Left colon (tissue), 2 donors: ENCODE measurements at regions not wholly inside any gene's neighbourhood (a gene's known extent, or its start where the extent isn't known, plus 50 kb on each side); places are given as distances from the start of the nearest gene placed in this dataset.
"Not testable (repeated sequence)": the region's sequence is repeated elsewhere in the genome, so short reads cannot be mapped to it uniquely, and the experiment has no call there.

Source experiments
- ATAC-seq: fragments of 200-7000 bp; cut with Tn5 transposase; one replicate; pipeline ENCODE4 v1.9.1; 2020; ENCODE audit warnings: mild to moderate bottlenecking, moderate library complexity
- DNase-seq, 2 donors: peaks; one replicate each; pipeline ENCODE4 v3.0.0-alpha.2; 2020
- intact Hi-C, 2 donors: fragments of 100-400 bp; cut with DNase I in 1 of 2; cut with micrococcal nuclease in 1 of 2; formaldehyde crosslinking; loops; one replicate each; pipeline versions ENCODE4 v1.11.2 to v1.14.0; 2022; cut with DNase I, micrococcal nuclease
- donor health status: DM: no; HTN: no; CAD: no.
- donor health status: DM: yes; HTN: yes; CAD: no.

DNA sequence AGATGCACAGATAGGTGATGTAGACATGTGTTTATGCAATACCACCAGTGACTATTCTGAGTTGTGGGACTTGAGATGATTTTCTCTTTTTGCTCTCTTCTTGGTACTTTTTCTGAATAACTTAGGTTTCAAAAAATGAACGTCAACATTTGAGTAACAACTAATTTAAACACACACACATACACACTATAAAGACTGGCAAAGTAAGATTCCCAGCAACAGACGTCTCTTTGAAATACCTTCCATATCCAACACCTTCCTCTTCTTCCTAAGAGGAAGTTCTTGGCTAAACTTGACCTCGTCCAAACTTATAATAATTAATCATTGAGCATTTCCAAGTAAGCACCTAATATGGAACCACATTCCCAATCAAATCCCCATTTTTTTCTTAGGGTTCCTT lies 81.6 kb upstream of the RGPD4 start:
- intact Hi-C loops, result no loop called here
- DNase-seq (no peak), ATAC-seq (no peak)

- DNase-seq, intact Hi-C loops, ATAC-seq: not testable (repeated sequence)
Measured at GRCh38 chr2:107746552-107747198, 80.0 kb upstream of the RGPD4 start.

GRCh38 chr2:107747199-107747963 lies 79.3 kb upstream of the RGPD4 start:
- DNase-seq, intact Hi-C loops, ATAC-seq: not testable (repeated sequence)

GRCh38 chr2:107747964-107748583 lies 78.6 kb upstream of the RGPD4 start:
- intact Hi-C loops, result no loop called here

DNA sequence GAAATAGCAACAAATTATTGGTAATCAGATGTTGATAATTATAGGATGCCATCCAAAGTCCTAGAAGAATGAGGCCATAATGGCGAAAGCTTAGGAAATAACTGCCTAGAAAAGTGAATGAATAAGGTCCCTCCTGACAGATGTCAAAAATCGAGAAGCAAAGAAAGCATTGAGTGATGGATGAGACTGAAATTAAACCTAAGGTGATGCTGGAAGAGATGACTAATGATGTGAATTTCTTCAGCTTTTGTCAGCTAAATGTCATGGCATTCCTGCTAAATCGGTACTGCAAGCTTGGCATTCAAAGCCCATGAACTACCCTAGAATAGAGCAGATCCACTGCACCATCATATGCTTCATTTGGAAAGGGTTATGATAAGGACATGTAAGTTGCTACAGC lies 74.8 kb upstream of the RGPD4 start:
- intact Hi-C loops, result no loop called here
- no peak for ATAC-seq
- no peak for DNase-seq

More at GRCh38 chr2:107747964-107748583, 78.6 kb upstream of the RGPD4 start:
- ATAC-seq (no peak), DNase-seq (no peak)

GRCh38 chr2:107753806-107754205 lies 72.9 kb upstream of the RGPD4 start:
- ATAC-seq, intact Hi-C loops, DNase-seq: not testable (repeated sequence)

- no peak for DNase-seq
- no peak for ATAC-seq
- intact Hi-C loops, result no loop called here
Measured at GRCh38 chr2:107757223-107757622, 69.5 kb upstream of the RGPD4 start.

DNA sequence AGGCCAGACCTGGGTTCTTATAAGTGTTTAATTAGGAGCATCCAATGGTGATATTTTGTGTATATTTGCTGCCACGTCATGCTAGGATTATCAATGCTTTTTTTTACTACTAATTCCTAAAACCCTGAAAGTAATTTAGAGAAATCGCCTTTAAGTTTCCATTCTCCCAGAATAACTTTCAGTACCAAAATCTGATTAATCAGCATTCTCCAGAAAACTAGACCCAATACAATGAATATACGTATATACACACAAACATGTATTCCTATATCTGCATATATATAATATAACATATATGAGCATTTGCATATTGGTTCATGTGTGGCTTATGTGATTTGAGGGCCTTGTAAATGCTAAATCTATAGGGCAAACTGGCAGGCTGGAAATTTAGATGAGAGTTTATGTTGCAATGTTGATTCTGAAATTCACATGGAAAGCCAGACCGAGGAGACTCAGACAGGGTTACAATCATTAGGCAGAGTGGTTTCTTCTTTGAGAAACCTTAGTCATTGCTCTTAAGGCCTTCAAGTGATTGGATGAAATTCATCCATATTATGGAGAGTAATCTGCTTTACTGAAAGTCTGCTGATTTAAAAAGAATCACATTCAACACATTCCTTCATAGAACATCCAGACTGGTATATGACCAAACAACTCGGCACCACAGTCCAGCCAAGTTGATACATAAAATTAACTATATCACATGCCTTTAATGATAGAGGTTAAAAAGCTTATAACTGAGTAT lies 65.9 kb upstream of the RGPD4 start:
- intact Hi-C loops, result no loop called here
- no peak for ATAC-seq
- DNase-seq, result no peak

DNA sequence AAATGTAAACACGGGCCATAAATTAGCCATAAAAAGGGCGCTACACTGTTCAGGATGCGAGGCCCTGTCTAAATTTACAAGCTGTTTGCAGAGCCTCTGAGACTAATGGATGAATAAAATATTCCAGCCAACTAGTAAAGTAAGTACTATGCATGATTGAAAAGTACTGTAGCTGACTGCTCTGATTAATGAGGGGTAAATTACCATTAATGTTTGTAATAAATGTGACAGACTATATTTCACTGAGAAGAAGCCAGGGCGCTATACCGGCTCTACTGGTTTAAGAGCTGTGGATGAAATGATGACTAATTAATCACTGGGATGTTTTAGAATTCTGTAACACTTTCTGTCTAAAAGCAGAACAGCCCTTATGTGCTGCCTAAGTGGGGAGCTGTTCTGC lies 54.3 kb upstream of the RGPD4 start:
- intact Hi-C loops, result no loop called here
- DNase-seq, result no peak
- no peak for ATAC-seq

DNA sequence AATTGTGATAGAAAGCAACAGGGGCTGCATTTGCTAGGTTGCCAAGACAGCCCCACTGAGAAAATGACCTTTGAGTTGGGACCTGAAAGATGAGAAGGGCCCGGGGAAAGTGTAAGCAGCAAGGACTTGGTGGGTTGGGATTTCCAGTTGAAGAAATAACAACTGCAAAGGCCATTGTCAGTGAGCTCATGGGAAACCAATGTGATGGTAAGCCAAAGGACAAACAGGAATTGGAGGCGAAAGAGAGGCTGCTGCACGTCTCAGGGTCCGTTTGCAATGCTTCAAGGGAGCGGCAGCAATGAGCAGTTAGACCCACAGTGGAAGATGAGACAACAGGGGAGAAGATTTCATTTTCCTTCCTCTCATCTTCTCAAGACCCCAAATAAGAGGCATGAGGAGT lies 51.5 kb upstream of the RGPD4 start:
- no peak for DNase-seq
- ATAC-seq, result no peak
- intact Hi-C loops, result no loop called here

GRCh38 chr2:107775791-107776190 lies 50.9 kb upstream of the RGPD4 start:
- no peak for ATAC-seq
- DNase-seq, result no peak
- intact Hi-C loops, result no loop called here

GRCh38 chr2:107776362-107776761 lies 50.3 kb upstream of the RGPD4 start:
- intact Hi-C loops, result no loop called here
- ATAC-seq (no peak), DNase-seq (no peak)
